Neural cell (in vitro differentiated cells): ENCODE measurements at regions not wholly inside any gene's neighbourhood (a gene's known extent, or its start where the extent isn't known, plus 50 kb on each side); places are given as distances from the start of the nearest gene placed in this dataset.

ENCODE experiments used
- EP300 ChIP-seq: fragments of 450-650 bp; conservative IDR thresholded peaks from 2 replicates; pipeline ENCODE4 v1.6.1; 2014; ENCODE audit warnings: antibody characterized with exemption, mild to moderate bottlenecking, moderate library complexity; ENCODE audit not compliant: poor library complexity, severe bottlenecking
- EZH2 ChIP-seq: fragments of 200-600, 300-800 bp; shearing (Covaris generic), sonication (generic); IDR thresholded peaks from 2 replicates; pipeline ENCODE4 v1.6.1; 2014; ENCODE audit warnings: antibody characterized with exemption, low read length, borderline replicate concordance, mild to moderate bottlenecking; ENCODE audit not compliant: insufficient read depth, poor library complexity, severe bottlenecking
- MXI1 ChIP-seq: fragments of 450-650 bp; conservative IDR thresholded peaks from 2 replicates; pipeline ENCODE4 v1.6.1; 2014; ENCODE audit warnings: antibody characterized with exemption, mild to moderate bottlenecking; ENCODE audit not compliant: poor library complexity, severe bottlenecking
- POLR2AphosphoS5 ChIP-seq: IDR thresholded peaks from 2 replicates; pipeline ENCODE4 v1.6.1; 2012
- TF ChIP-seq, protein P1 (sequence below): fragments of 450-650 bp; IDR thresholded peaks from 2 replicates; pipeline ENCODE4 v1.5.1; 2014; ENCODE audit warnings: antibody characterized with exemption, mild to moderate bottlenecking, moderate library complexity; ENCODE audit not compliant: poor library complexity, severe bottlenecking

GRCh38 chr9:79041266-79041665 is 530.5 kb upstream of the TLE4 start:
- TF ChIP-seq EZH2 (no peak), MXI1 (no peak), POLR2AphosphoS5 (no peak), EP300 (no peak)
- TF ChIP-seq, protein P1, sequence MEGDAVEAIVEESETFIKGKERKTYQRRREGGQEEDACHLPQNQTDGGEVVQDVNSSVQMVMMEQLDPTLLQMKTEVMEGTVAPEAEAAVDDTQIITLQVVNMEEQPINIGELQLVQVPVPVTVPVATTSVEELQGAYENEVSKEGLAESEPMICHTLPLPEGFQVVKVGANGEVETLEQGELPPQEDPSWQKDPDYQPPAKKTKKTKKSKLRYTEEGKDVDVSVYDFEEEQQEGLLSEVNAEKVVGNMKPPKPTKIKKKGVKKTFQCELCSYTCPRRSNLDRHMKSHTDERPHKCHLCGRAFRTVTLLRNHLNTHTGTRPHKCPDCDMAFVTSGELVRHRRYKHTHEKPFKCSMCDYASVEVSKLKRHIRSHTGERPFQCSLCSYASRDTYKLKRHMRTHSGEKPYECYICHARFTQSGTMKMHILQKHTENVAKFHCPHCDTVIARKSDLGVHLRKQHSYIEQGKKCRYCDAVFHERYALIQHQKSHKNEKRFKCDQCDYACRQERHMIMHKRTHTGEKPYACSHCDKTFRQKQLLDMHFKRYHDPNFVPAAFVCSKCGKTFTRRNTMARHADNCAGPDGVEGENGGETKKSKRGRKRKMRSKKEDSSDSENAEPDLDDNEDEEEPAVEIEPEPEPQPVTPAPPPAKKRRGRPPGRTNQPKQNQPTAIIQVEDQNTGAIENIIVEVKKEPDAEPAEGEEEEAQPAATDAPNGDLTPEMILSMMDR: no peak
